HCT116 (cell line): ENCODE measurements at regions not wholly inside any gene's neighbourhood (a gene's known extent, or its start where the extent isn't known, plus 50 kb on each side); places are given as distances from the start of the nearest gene placed in this dataset.

Experiments used
- ATAC-seq: fragments of 200-7000 bp; cut with Tn5 transposase; 2 replicates; pipeline ENCODE4 v1.9.1; 2020; ENCODE audit warnings: mild to moderate bottlenecking, moderate library complexity
- BruUV-seq: library from RNA; stranded (reverse); fragments of 400-500 nt; replicated peaks from 2 replicates; lab custom pipeline; 2021; lab: Mats Ljungman, UMichigan
- CTCF ChIA-PET: fragments of 300-600 bp; sonication (Branson Sonifier 250); formaldehyde crosslinking; loops from one replicate; lab custom pipeline; 2021; ENCODE audit warnings: antibody characterized with exemption; lab: Charles Lee
- POLR2A ChIA-PET: fragments of 300-600, 350-600 bp; sonication (Branson Sonifier 250); formaldehyde crosslinking; loops from one replicate; lab custom pipeline; 2021; ENCODE audit warnings: antibody characterized with exemption; lab: Charles Lee
- RAD21 ChIA-PET, 2 experiments: fragments of 300-600 bp; sonication (Branson Sonifier 250); formaldehyde crosslinking; loops; one replicate each; lab custom pipeline; 2023; ENCODE audit warnings: low total read pairs in 2 of 2; ENCODE audit not compliant: uncharacterized antibody in 2 of 2, unreplicated experiment in 2 of 2, low non-redundant PET in 1 of 2; lab: Charles Lee
- DNase-seq: peaks from one replicate; pipeline ENCODE4 v3.0.0-alpha.2; 2010; ENCODE audit warnings: low read depth, low spot score
- H2AFZ ChIP-seq: fragments of 200-600 bp; shearing (Covaris generic), sonication (generic); 2 replicates; pipeline ENCODE4 v1.6.1; 2017; ENCODE audit warnings: low read depth, mixed run types, mixed read lengths, antibody characterized with exemption, low read length; ENCODE audit not compliant: poor library complexity, severe bottlenecking
- H3K27ac ChIP-seq: 2 replicates; pipeline ENCODE4 v1.5.1; 2012; ENCODE audit warnings: low read depth, low read length
- H3K27me3 ChIP-seq: fragments of 200-600 bp; sonication (generic); 2 replicates; pipeline ENCODE4 v1.6.1; 2016; ENCODE audit warnings: mixed run types, low read length, mixed read lengths; ENCODE audit not compliant: insufficient read depth
- H3K36me3 ChIP-seq, 2 experiments: fragments of 200-500 bp in 1 of 2; fragments of 200-600 bp in 1 of 2; sonication (Bioruptor generic) in 1 of 2; sonication (generic) in 1 of 2; 2 replicates each; pipeline versions ENCODE4 v1.5.1 to v1.6.1; 2014 to 2016; ENCODE audit warnings: low read length in 2 of 2, inconsistent platforms in 1 of 2, mixed read lengths in 1 of 2, mixed run types in 1 of 2; ENCODE audit not compliant: insufficient read depth in 2 of 2, control insufficient read depth in 1 of 2
- H3K4me1 ChIP-seq, 2 experiments: fragments of 200-600 bp in 1 of 2; sonication (generic) in 1 of 2; 2 replicates each; pipeline versions ENCODE4 v1.5.1 to v1.6.1; 2012 to 2017; ENCODE audit warnings: low read length in 2 of 2, inconsistent platforms in 1 of 2, mild to moderate bottlenecking in 1 of 2, mixed read lengths in 1 of 2, mixed run types in 1 of 2, moderate library complexity in 1 of 2; ENCODE audit not compliant: insufficient read depth in 2 of 2, control insufficient read depth in 1 of 2
- H3K4me2 ChIP-seq: fragments of 200-600 bp; sonication (generic); 2 replicates; pipeline ENCODE4 v1.6.1; 2017; ENCODE audit warnings: mixed run types, low read length, mixed read lengths
- H3K4me3 ChIP-seq, 2 experiments: fragments of 200-600 bp in 1 of 2; sonication (generic) in 1 of 2; replicated peaks in 1 of 2; 2 replicates each; pipeline ENCODE4 v1.5.1; 2011 to 2016; ENCODE audit warnings: low read length in 2 of 2, control low read depth in 1 of 2, low read depth in 1 of 2, mild to moderate bottlenecking in 1 of 2, mixed read lengths in 1 of 2, mixed run types in 1 of 2
- H3K79me2 ChIP-seq: fragments of 200-600 bp; sonication (generic); 2 replicates; pipeline ENCODE4 v1.6.1; 2017; ENCODE audit warnings: mild to moderate bottlenecking, mixed run types, low read length, moderate library complexity, mixed read lengths; ENCODE audit not compliant: insufficient read depth
- H3K9ac ChIP-seq: fragments of 200-600 bp; sonication (generic); 2 replicates; pipeline ENCODE4 v1.6.1; 2016; ENCODE audit warnings: low read length, mixed read lengths
- H3K9me2 ChIP-seq: fragments of 200-600 bp; sonication (generic), shearing (Covaris generic); 2 replicates; pipeline ENCODE4 v1.6.1; 2017; ENCODE audit warnings: mixed run types, mild to moderate bottlenecking, moderate library complexity; ENCODE audit not compliant: insufficient read depth
- H3K9me3 ChIP-seq, 2 experiments: fragments of 200-500 bp in 1 of 2; fragments of 200-600 bp in 1 of 2; sonication (Bioruptor generic) in 1 of 2; sonication (generic) in 1 of 2; 2 replicates each; pipeline ENCODE4 v1.6.1; 2014 to 2017; ENCODE audit warnings: low read length in 2 of 2, mixed read lengths in 2 of 2, inconsistent platforms in 1 of 2, low read depth in 1 of 2, mild to moderate bottlenecking in 1 of 2, mixed run types in 1 of 2, moderate library complexity in 1 of 2; ENCODE audit not compliant: control insufficient read depth in 1 of 2, insufficient read depth in 1 of 2
- H4K20me1 ChIP-seq: fragments of 200-600 bp; sonication (generic), shearing (Covaris generic); 2 replicates; pipeline ENCODE4 v1.6.1; 2017; ENCODE audit warnings: mixed run types, mild to moderate bottlenecking, moderate library complexity; ENCODE audit not compliant: insufficient read depth
- ATF3 ChIP-seq: IDR thresholded peaks from 2 replicates; pipeline ENCODE4 v1.6.1; 2012
- CBX3 ChIP-seq: IDR thresholded peaks from 2 replicates; pipeline ENCODE4 v1.6.1; 2012; ENCODE audit warnings: low read depth
- CEBPB ChIP-seq: IDR thresholded peaks from 2 replicates; pipeline ENCODE4 v1.6.1; 2012; ENCODE audit warnings: low read depth
- EGR1 ChIP-seq: IDR thresholded peaks from 2 replicates; pipeline ENCODE4 v1.6.1; 2012; ENCODE audit warnings: low read depth
- EZH2 ChIP-seq: fragments of 200-600 bp; sonication (generic); IDR thresholded peaks from 2 replicates; pipeline ENCODE4 v1.6.1; 2017; ENCODE audit warnings: antibody characterized with exemption, mixed run types
- EZH2phosphoT487 ChIP-seq: fragments of 200-600 bp; IDR thresholded peaks from 2 replicates; pipeline ENCODE4 v1.6.1; 2018; ENCODE audit warnings: antibody characterized with exemption, borderline replicate concordance
- FOSL1 ChIP-seq: IDR thresholded peaks from 2 replicates; pipeline ENCODE4 v1.6.1; 2012; ENCODE audit warnings: low read depth
- POLR2A ChIP-seq: IDR thresholded peaks from 2 replicates; pipeline ENCODE4 v1.7.0; 2011; ENCODE audit warnings: borderline replicate concordance; ENCODE audit not compliant: insufficient read depth, insufficient read length; ENCODE audit errors: extremely low read depth
- RAD21 ChIP-seq: IDR thresholded peaks from 2 replicates; pipeline ENCODE4 v1.6.1; 2012; ENCODE audit warnings: low read depth, mild to moderate bottlenecking
- REST ChIP-seq: IDR thresholded peaks from 2 replicates; pipeline ENCODE4 v1.6.1; 2012; ENCODE audit warnings: low read depth
- SIN3A ChIP-seq: IDR thresholded peaks from 2 replicates; pipeline ENCODE4 v1.6.1; 2012; ENCODE audit warnings: low read depth
- SP1 ChIP-seq: IDR thresholded peaks from 2 replicates; pipeline ENCODE4 v1.6.1; 2012; ENCODE audit warnings: low read depth
- TCF7L2 ChIP-seq: IDR thresholded peaks from 2 replicates; pipeline ENCODE4 v1.7.0; 2011; ENCODE audit warnings: borderline replicate concordance, inconsistent platforms; ENCODE audit not compliant: insufficient read depth, insufficient read length; ENCODE audit errors: extremely low read depth
- ZNF274 ChIP-seq: fragments of 200-500 bp; sonication (Bioruptor generic); IDR thresholded peaks from 2 replicates; pipeline ENCODE4 v1.6.1; 2014; ENCODE audit warnings: mild to moderate bottlenecking, low read depth, low read length, inconsistent platforms
- intact Hi-C: fragments of 100-400 bp; cut with micrococcal nuclease; formaldehyde crosslinking; loops from 2 replicates; pipeline ENCODE4 v1.10.0; 2022
- TF ChIP-seq, protein P1 (sequence below), 3 experiments: fragments of 200-600 bp in 1 of 3; sonication (generic) in 1 of 3; IDR thresholded peaks in 2 of 3; conservative IDR thresholded peaks in 1 of 3; 2 replicates each; pipeline ENCODE4 v1.5.1; 2012 to 2017; ENCODE audit warnings: low read depth in 2 of 3, low read length in 2 of 3, antibody characterized with exemption in 1 of 3, borderline replicate concordance in 1 of 3, control low read depth in 1 of 3, mild to moderate bottlenecking in 1 of 3, mixed read lengths in 1 of 3, mixed run types in 1 of 3, moderate library complexity in 1 of 3; ENCODE audit not compliant: insufficient read depth in 1 of 3

DNA sequence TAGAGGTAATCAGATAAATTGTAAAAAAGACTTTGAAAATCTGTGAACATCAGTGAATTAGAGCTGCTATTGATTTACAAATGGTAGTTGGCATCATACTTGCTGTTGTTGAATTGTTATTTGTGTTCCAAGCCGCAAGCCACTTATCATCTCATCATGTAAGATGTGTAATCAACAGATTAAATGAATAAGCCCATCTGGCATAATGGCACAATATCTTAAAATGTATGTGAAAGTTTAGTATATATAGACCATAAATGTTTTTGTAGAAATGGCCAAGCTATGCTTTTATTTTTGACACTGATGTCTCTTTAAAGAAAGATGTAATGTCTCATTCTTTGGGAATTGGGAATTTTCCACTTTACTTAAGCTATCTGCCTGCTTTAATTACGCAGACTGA is 682.6 kb upstream of the GNPDA2 start:
- Histone ChIP-seq H4K20me1 (no peaks in the 10 kb centered on the region), H3K27me3 (no peaks in the 10 kb centered on the region), H3K9me2 (no peaks in the 10 kb centered on the region), H3K4me1 (no peaks in the 10 kb centered on the region), H3K9ac (no peak overlapping the region), H3K9me3 (peaks cover 0 to 25% of the 10 kb centered on the region in 2 experiments; a peak in 2 of 4 replicates), H3K79me2 (no peaks in the 10 kb centered on the region), H3K36me3 (no peaks in the 10 kb centered on the region), H2AFZ (no peak overlapping the region), H3K4me2 (no peak overlapping the region), H3K27ac (no peak overlapping the region), H3K4me3 (no peak overlapping the region)
- DNase-seq (no peak), ATAC-seq (no peak)
- RAD21 ChIA-PET: no interaction called here
- TF ChIP-seq SIN3A: no peak
- TF ChIP-seq SP1: no peak
- TF ChIP-seq FOSL1: no peak
- TF ChIP-seq ZNF274: no peak
- TF ChIP-seq RAD21: no peak
- no peak for TF ChIP-seq ATF3
- TF ChIP-seq CEBPB: no peak
- no TSS peak for BruUV-seq
- POLR2A ChIA-PET: no interaction called here
- CTCF ChIA-PET: no interaction called here
- intact Hi-C loops: no loop called here

DNA sequence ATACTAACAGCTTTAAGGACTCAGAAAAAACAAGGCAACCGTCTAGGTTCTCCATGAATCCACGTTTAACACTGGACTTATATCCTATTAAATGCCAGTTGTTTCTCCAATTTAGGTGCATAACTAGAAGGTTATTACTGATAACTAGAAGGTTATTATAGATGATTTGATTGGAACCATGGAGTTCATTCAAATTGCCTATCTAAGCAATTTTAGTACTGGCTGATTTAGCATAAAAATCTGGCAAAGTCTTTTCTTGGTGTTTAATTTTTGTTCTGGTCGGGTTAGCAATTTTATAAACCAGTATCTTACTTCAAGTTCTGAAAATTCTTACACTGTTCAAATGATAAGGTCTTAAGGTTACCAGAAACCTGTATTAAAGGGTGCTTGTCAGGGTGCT is 672.8 kb upstream of the GNPDA2 start:
- CTCF ChIA-PET: no interaction called here
- RAD21 ChIA-PET: no interaction called here
- no peaks in the 10 kb centered on the region for H3K79me2 ChIP-seq
- H3K9ac ChIP-seq: no peak overlapping the region
- no peak overlapping the region for H3K4me2 ChIP-seq
- DNase-seq (no peak), ATAC-seq (no peak)
- no peaks in the 10 kb centered on the region for H4K20me1 ChIP-seq
- intact Hi-C loops: no loop called here
- H3K4me3 ChIP-seq: no peak overlapping the region
- no peak overlapping the region for H2AFZ ChIP-seq
- no peaks in the 10 kb centered on the region for H3K9me2 ChIP-seq
- peaks cover 11 to 26% of the 10 kb centered on the region in 2 experiments; a peak in 2 of 4 replicates for H3K9me3 ChIP-seq
- H3K27ac ChIP-seq: no peak overlapping the region
- TF ChIP-seq POLR2A (no peak), REST (no peak), TCF7L2 (no peak), SP1 (no peak), EGR1 (no peak), EZH2 (no peak), CBX3 (no peak), EZH2phosphoT487 (no peak), RAD21 (no peak)
- TF ChIP-seq, protein P1, sequence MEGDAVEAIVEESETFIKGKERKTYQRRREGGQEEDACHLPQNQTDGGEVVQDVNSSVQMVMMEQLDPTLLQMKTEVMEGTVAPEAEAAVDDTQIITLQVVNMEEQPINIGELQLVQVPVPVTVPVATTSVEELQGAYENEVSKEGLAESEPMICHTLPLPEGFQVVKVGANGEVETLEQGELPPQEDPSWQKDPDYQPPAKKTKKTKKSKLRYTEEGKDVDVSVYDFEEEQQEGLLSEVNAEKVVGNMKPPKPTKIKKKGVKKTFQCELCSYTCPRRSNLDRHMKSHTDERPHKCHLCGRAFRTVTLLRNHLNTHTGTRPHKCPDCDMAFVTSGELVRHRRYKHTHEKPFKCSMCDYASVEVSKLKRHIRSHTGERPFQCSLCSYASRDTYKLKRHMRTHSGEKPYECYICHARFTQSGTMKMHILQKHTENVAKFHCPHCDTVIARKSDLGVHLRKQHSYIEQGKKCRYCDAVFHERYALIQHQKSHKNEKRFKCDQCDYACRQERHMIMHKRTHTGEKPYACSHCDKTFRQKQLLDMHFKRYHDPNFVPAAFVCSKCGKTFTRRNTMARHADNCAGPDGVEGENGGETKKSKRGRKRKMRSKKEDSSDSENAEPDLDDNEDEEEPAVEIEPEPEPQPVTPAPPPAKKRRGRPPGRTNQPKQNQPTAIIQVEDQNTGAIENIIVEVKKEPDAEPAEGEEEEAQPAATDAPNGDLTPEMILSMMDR (IDR thresholded peaks at IDR 0.05 in 2 of 3, conservative IDR thresholded peaks at IDR 0.05 in 1 of 3; ENCODE audit: borderline replicate concordance in 1 of 3, insufficient read depth in 1 of 3, low read depth in 2 of 3, low read length in 2 of 3): no peak
- H3K4me1 ChIP-seq: no peaks in the 10 kb centered on the region
- no TSS peak for BruUV-seq
- POLR2A ChIA-PET: no interaction called here
- H3K27me3 ChIP-seq: no peaks in the 10 kb centered on the region
- H3K36me3 ChIP-seq: no peaks in the 10 kb centered on the region
